Suppressor macrophage treated with lipopolysaccharide for 4 hours (primary cell): ENCODE measurements at regions not wholly inside any gene's neighbourhood (a gene's known extent, or its start where the extent isn't known, plus 50 kb on each side); places are given as distances from the start of the nearest gene placed in this dataset.

Experiments
- DNase-seq: peaks from one replicate; pipeline ENCODE4 v3.0.0-alpha.2; 2020

DNA sequence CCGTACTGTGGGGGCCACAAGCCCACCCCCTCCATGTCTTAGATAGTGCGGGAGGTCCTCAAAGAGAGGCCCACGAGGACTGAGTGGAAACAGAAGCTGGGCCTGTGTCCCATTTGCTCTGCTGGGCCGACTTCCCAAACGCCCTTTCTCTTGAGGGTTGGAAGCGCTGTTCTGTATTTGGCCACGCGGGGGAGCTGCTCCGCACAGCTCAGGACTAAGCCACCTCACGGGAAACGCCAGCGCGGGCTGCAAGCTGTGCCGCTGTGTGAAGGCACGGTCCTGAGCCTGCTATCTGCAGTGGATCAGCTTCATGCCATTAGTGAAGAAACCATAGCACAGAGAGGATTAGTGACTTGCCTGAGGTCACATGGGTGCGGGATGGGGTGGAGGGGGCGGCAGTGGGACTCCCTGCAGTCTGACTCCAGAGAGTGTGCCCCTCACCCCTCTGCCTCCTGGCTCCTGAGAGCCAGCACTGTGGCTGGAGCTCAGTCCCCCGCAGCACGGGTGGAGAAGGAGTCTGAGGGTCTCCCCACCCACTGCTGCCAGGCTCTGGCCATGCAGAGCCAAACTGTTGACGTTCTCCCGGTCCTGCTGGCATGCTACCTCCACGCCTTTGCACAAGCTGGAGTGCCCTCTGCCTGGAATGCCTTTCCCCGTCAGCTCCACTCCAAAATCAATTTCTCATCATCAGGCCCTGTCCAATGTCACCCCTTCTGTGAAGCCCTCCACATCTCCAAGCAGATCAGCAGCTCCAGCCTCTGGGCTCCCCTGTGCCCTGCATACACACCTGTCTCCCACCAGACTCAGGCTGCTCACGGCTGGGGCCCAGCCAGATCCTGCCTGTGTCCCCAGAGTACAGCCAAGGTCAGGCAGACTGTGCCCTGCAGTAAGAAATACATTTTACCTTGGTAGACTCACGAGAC lies 51.5 kb upstream of the LRRC32 start:
- peak; percentile 91 for DNase-seq

DNA sequence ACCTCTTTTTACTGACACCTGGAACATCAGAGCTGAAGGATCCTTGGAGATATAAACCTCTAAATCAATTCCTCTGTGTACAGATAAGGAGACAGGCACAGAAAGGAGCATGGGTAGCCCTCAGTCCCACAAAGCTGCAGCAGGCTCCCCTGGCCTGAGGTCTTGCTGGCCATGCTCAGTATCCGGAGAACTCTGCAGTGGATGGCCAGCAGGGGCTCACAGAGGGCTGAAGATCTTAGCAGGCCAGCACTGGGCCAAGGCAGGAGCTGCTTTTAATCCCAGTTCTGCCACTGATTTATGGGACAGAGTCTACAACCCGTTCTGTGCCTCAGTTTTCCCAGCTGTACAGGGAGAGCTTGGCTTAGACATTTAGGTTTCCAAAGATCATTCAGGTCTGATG lies 52.6 kb upstream of the LRRC32 start:
- DNase-seq: no peak

GRCh38 chr11:76723548-76723947 lies 53.0 kb upstream of the LRRC32 start:
- DNase-seq: no peak

DNA sequence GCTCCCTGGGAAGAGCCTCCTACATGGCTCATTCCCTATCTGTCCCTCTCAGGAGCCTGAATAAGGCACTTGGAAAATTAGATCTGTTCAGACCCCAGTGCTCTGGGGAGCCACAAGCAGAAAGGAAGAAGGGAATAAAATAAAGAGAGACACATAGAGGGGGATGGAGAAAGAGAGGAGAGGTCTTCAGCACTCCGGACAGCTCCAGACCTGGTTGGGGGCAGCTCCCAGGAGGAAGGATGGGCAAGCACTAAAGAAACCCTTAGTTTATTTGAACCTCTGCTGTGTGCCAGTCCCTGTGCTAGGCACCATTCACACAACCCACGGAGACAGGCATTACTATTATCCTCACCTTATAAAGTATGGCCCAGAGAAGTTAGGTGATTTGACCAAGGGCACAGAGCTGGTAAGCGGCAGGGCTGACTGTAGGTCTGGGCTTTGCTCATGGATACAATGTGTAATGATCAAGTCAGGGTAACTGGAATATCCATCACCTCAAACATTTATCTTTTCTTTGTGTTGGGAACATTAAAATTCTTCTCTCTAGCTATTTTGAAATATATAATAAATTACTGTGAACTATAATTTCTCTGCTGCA lies 53.7 kb upstream of the LRRC32 start:
- no peak for DNase-seq

- no peak for DNase-seq
Measured at GRCh38 chr11:76728227-76728626, 54.9 kb upstream of the TSKU start.

- DNase-seq: no peak
Measured at GRCh38 chr11:76728778-76729177, 54.4 kb upstream of the TSKU start.

- DNase-seq: no peak
Measured at GRCh38 chr11:76729214-76729613, 53.9 kb upstream of the TSKU start.

DNA sequence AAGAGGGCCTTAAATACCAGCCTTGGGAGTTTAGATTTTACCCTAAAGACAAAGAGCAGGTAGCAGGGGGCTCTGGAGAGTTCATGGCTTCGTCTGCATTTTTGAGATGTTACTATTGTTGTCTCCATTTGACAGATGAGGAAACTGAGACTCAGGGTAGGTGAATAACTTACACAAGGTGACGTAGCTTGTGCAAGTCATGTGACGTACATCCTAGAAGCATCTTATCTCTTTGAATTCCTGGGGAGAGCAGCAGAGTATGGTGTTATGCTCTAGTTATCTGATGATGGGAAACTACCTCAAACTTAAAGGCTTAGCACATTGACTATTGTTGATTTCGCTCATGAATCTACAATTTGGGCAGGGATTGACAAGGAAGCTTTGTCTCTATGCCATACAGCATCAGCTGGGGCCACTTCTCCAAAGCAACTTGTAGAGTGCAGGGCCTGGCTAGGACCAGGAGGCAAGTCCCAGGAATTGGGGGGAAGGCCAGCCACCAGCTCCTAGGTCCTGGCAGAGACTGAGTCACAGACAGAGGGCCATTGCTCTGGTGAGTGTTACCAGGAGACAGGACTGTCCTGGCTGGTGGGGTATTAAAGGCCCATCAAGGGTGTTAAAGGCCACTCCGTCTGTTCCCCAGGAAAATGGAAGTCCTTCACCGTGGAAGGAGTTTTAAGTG lies 52.1 kb upstream of the TSKU start:
- no peak for DNase-seq

- peak; percentile 71 for DNase-seq
Measured at GRCh38 chr11:76732643-76733042, 50.5 kb upstream of the TSKU start.
